ENCODE measurements at regions not wholly inside any gene's neighbourhood (a gene's known extent, or its start where the extent isn't known, plus 50 kb on each side); places are given as distances from the start of the nearest gene placed in this dataset.

GRCh38 chr13:63690672-63691071 is 2275.0 kb upstream of the PCDH20 start:
- Histone ChIP-seq H3K27me3 (ENCODE audit: low read depth) (no peaks in the 10 kb centered on the region), H3K4me1 (no peaks in the 10 kb centered on the region), H3K27ac (no peak overlapping the region), H3K9me3 (no peaks in the 10 kb centered on the region), H3K36me3 (no peaks in the 10 kb centered on the region), H3K4me3 (no peak overlapping the region)
- intact Hi-C loops (cut with DNase I): no loop called here
- ATAC-seq (no peak), DNase-seq (no peak)
- TF ChIP-seq CTCF (IDR thresholded peaks at IDR 0.05): no peak

GRCh38 chr13:63684822-63685221 is 2269.2 kb upstream of the PCDH20 start:
- no peaks in the 10 kb centered on the region for H3K9me3 ChIP-seq
- ATAC-seq: no peak
- no peaks in the 10 kb centered on the region for H3K27me3 ChIP-seq (ENCODE audit: low read depth)
- H3K4me1 ChIP-seq: no peaks in the 10 kb centered on the region
- no peaks in the 10 kb centered on the region for H3K36me3 ChIP-seq
- intact Hi-C loops (cut with DNase I): no loop called here
- no peak overlapping the region for H3K27ac ChIP-seq
- no peak for TF ChIP-seq CTCF (IDR thresholded peaks at IDR 0.05)
- no peak for DNase-seq
- no peak overlapping the region for H3K4me3 ChIP-seq

GRCh38 chr13:63680704-63681103 is 2265.1 kb upstream of the PCDH20 start:
- Histone ChIP-seq H3K4me1 (no peaks in the 10 kb centered on the region), H3K9me3 (no peaks in the 10 kb centered on the region), H3K27ac (no peak overlapping the region), H3K27me3 (ENCODE audit: low read depth) (no peaks in the 10 kb centered on the region), H3K4me3 (no peak overlapping the region), H3K36me3 (no peaks in the 10 kb centered on the region)
- TF ChIP-seq CTCF (IDR thresholded peaks at IDR 0.05): no peak
- ATAC-seq (no peak), DNase-seq (no peak)
- intact Hi-C loops (cut with DNase I): no loop called here

GRCh38 chr13:63671296-63671695 is 2255.6 kb upstream of the PCDH20 start:
- H3K4me3 ChIP-seq: no peak overlapping the region
- intact Hi-C loops (cut with DNase I): no loop called here
- H3K27ac ChIP-seq: no peak overlapping the region
- no peaks in the 10 kb centered on the region for H3K27me3 ChIP-seq (ENCODE audit: low read depth)
- no peak for DNase-seq
- no peak for ATAC-seq
- no peaks in the 10 kb centered on the region for H3K9me3 ChIP-seq
- H3K4me1 ChIP-seq: no peaks in the 10 kb centered on the region
- no peaks in the 10 kb centered on the region for H3K36me3 ChIP-seq
- TF ChIP-seq CTCF (IDR thresholded peaks at IDR 0.05): no peak

- DNase-seq (no peak), ATAC-seq (no peak)
- Histone ChIP-seq H3K36me3 (no peaks in the 10 kb centered on the region), H3K27me3 (ENCODE audit: low read depth) (no peaks in the 10 kb centered on the region), H3K27ac (no peak overlapping the region), H3K4me3 (no peak overlapping the region), H3K9me3 (no peaks in the 10 kb centered on the region), H3K4me1 (no peaks in the 10 kb centered on the region)
- TF ChIP-seq CTCF (IDR thresholded peaks at IDR 0.05): no peak
- intact Hi-C loops (cut with DNase I): no loop called here
Measured at GRCh38 chr13:63651394-63651793, 2235.7 kb upstream of the PCDH20 start.

GRCh38 chr13:63643543-63643942 is 2227.9 kb upstream of the PCDH20 start:
- H3K9me3 ChIP-seq: no peaks in the 10 kb centered on the region
- H3K4me3 ChIP-seq: no peak overlapping the region
- DNase-seq (no peak), ATAC-seq (no peak)
- intact Hi-C loops (cut with DNase I): no loop called here
- H3K36me3 ChIP-seq: no peaks in the 10 kb centered on the region
- no peak for TF ChIP-seq CTCF (IDR thresholded peaks at IDR 0.05)
- H3K27me3 ChIP-seq (ENCODE audit: low read depth): no peaks in the 10 kb centered on the region
- H3K4me1 ChIP-seq: no peaks in the 10 kb centered on the region
- no peak overlapping the region for H3K27ac ChIP-seq

Data from lower lobe of right lung (tissue), 2 donors.